Cardiac fibroblast (primary cell): ENCODE measurements at regions not wholly inside any gene's neighbourhood (a gene's known extent, or its start where the extent isn't known, plus 50 kb on each side); places are given as distances from the start of the nearest gene placed in this dataset.

Experiments used
- DNase-seq, 2 donors: peaks; one replicate each; pipeline versions ENCODE4 v3.0.0 to v3.0.0-alpha.2; 2010; ENCODE audit warnings: low read depth in 2 of 2
- H3K4me3 ChIP-seq, 2 donors: replicated peaks in 1 of 2; 1 replicate in 1 of 2; 2 replicates in 1 of 2; pipeline ENCODE4 v1.5.1; 2011; ENCODE audit warnings: low read depth in 2 of 2, low read length in 2 of 2, mild to moderate bottlenecking in 2 of 2, moderate library complexity in 1 of 2
- TF ChIP-seq, protein P1 (sequence below): IDR thresholded peaks from one replicate; pipeline ENCODE4 v1.5.1; 2011; ENCODE audit warnings: low read depth, mild to moderate bottlenecking, low read length, inconsistent platforms

DNA sequence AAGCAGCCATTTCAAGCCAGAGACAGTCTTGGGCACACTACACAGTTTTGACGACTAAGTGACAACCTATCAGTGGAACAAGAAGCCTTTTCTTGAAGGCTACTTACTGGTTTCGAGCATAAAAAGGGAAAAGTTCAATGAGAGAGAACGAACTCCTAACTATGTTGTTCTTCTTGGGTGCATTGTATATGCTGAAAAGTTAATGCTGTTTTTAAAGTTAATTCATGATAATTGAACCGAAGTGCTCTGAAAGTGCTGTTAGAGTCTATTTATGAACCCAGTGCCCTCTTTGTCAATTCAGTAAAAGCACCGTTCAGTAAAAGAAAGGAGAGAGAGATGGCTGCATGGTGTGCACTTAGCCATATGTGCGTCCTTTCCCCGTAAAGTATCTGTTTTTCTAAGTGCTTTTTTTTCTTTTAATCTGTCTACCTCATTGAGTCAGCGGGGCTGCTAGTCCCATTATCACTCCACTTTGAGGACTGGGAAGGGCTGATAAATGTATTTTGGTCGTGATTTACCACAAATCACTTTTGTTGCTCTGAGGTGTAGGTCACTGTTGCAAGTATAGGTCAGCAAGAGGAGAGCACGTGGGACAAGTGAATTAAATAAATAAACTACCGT is 380.7 kb upstream of the GOLIM4 start:
- TF ChIP-seq, protein P1, sequence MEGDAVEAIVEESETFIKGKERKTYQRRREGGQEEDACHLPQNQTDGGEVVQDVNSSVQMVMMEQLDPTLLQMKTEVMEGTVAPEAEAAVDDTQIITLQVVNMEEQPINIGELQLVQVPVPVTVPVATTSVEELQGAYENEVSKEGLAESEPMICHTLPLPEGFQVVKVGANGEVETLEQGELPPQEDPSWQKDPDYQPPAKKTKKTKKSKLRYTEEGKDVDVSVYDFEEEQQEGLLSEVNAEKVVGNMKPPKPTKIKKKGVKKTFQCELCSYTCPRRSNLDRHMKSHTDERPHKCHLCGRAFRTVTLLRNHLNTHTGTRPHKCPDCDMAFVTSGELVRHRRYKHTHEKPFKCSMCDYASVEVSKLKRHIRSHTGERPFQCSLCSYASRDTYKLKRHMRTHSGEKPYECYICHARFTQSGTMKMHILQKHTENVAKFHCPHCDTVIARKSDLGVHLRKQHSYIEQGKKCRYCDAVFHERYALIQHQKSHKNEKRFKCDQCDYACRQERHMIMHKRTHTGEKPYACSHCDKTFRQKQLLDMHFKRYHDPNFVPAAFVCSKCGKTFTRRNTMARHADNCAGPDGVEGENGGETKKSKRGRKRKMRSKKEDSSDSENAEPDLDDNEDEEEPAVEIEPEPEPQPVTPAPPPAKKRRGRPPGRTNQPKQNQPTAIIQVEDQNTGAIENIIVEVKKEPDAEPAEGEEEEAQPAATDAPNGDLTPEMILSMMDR, result no peak
- DNase-seq, result no peak
- no peak overlapping the region for H3K4me3 ChIP-seq

DNA sequence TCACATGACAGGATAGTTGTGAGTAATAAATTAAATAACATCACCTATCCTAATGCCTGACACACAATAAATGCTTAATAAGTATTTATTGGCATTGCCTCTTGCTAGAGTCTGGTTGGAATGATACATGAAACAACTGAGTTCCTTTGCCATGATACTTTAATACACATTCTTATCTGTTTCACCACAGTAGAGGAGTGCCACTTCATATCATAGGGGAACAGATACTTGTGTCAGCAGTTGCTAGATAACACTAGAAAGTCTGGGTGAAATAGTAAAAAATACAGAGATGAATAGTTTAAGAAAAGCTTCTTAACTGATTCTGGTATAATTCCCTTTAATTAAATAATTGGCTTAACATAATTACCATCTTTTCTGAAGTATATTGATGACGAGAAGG is 380.0 kb upstream of the GOLIM4 start:
- no peak for DNase-seq
- no peak overlapping the region for H3K4me3 ChIP-seq
- TF ChIP-seq, protein P1, result no peak

GRCh38 chr3:168473334-168473890 is 377.7 kb upstream of the GOLIM4 start:
- H3K4me3 ChIP-seq, result no peak overlapping the region
- TF ChIP-seq, protein P1, result no peak
- no peak for DNase-seq

GRCh38 chr3:168472783-168473182 is 377.1 kb upstream of the GOLIM4 start:
- no peak for DNase-seq
- H3K4me3 ChIP-seq, result no peak overlapping the region
- TF ChIP-seq, protein P1, result no peak

DNA sequence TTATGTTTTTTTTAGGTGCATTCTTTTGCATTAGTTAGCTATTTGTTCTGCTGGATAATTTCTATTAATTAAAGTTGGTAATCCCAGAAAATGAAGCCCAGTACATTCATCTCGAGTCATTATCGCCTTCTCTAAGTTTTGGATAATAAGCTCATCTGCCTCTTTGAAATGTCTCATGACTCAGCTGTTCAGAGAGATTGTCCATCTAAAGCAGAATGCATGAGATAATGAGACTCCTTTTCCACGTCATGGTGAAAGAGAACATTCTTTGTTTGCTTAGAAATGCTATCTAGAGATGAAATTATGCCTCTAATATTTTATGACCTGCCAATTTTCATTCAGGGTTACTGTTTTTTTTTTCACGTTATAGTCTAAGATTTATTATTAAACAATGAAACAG is 374.7 kb upstream of the GOLIM4 start:
- H3K4me3 ChIP-seq, result no peak overlapping the region
- TF ChIP-seq, protein P1, result no peak
- peak in 1 of 2 donors; percentile 1 for DNase-seq

- TF ChIP-seq, protein P1, result no peak
- no peak for DNase-seq
- no peak overlapping the region for H3K4me3 ChIP-seq
Measured at GRCh38 chr3:168469436-168469835, 373.7 kb upstream of the GOLIM4 start.
